Retina (tissue), 1 donor: ENCODE measurements at regions not wholly inside any gene's neighbourhood (a gene's known extent, or its start where the extent isn't known, plus 50 kb on each side); places are given as distances from the start of the nearest gene placed in this dataset.
"Not testable (repeated sequence)": the region's sequence is repeated elsewhere in the genome, so short reads cannot be mapped to it uniquely, and the experiment has no call there.

Source experiments
- DNase-seq: peaks from one replicate; pipeline ENCODE4 v3.0.0-alpha.2; 2016

DNA sequence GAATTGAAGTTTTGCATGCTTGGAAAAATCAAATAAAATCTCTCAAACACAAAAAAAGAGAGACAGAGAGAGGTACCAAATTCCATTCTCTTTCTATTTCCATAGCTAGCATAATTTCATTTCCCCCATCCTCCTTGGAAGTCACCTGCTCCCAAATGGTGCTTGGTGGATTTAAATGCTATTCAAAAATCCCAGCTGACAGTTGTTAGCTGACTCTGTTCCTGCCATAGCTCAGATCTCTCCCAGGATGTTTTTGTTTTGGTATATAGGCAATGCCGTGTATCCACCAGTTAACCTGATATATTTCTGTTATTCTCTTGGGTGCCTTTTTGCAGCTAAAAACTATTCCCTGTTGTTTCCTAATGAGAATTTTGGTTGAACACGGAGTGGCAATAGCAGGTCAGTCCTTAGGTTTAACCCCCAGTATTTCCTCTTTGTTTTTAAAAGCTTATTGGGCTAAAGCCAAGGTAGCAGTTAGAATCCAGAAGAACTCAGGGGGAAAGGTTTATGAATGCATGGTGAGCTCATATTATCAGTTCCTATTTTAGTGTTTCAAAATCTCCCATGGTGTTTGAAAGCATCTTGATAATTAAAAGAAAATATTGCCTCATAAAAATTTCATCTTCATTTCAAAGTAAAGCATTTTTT lies 240.0 kb upstream of the GBE1 start:
- no peak for DNase-seq

- DNase-seq: no peak
Measured at GRCh38 chr3:82000773-82001172, 239.3 kb upstream of the GBE1 start.

DNA sequence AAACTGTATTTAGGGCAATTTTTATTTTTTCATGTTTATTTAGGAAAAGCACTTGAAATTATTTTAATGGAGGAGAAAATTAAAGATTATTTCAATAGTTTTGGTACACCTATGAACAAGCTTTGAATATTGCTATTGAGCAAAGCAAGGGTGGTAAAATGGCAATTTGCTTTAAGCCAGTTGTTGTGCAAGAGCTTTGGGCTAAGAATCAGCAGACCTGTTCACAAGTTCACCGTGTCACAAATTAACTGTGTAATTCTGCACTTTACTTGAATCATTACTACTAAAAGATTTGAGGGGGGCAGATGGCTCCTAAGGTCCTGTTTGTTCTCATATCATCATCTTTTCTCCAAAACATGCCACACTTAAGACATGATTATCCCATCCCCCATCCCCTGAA lies 238.9 kb upstream of the GBE1 start:
- DNase-seq: no peak

GRCh38 chr3:81998907-81999306 lies 237.5 kb upstream of the GBE1 start:
- no peak for DNase-seq

DNA sequence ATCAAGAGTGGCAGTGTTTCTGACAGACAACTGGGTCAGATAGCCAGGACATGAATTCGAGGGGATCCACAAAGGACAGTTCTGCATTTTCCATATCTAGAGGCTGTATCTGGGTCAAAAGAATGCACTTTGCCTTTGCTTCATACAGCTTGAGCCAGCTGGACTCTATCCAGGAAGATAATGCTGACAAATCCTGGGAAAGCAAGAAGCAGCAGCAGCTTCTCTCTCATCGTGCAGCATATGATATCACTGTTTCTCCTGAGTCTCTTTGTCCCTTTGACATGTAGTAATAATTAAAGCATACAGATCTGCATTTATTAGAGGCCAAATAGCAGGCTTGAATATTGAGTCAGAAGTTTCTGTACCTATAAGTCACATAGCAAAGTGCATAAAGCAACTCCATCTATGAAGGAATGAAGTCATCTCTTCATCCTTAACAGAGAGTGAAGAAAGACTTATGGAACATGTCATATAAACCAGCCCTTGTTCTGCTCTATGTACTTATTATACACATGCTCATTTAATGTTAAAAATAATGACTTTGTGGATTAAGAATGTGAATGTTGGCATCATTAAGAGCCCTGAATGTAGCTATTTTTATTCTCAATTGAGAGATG lies 236.8 kb upstream of the GBE1 start:
- DNase-seq: no peak

DNA sequence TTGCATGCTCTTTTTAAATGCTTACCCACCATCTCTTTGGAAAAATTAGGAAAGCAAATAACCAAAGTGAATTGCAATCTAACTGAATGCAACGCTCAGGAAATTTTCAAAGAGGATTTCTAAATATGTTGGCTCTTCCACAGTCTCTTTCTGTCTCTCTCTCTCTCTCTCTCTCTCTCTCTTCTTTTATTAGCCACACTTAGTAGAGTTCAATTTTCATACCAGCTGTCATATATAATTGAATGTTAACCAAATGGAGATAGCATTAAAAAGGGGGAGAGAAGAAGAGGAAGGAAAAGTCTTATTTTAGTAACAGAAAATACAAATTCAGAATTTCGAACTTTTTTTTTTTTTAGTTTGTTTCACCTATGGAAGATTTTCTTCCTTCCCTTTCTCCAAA lies 235.9 kb upstream of the GBE1 start:
- no peak for DNase-seq

- no peak for DNase-seq
Measured at GRCh38 chr3:81995329-81995728, 233.9 kb upstream of the GBE1 start.

GRCh38 chr3:81989758-81990157 lies 228.3 kb upstream of the GBE1 start:
- DNase-seq: no peak

DNA sequence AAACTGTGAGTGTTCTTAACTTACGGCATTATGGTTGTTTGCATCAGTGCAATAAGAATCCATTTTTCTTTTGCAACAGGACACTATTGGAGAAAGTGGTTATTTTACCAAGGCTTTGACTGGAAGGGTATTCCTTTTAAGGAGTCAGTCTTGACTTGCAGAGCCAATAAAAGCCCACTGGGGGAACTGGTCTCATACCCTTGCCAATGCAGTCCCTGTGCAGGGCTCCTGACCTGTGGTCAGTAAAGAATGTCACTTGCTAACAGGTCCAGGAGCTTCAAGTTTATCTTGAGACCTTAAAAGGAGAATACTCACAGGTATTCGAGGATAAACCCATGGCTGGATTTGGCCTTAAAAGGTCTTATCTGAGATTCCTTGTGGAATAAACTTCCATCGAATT lies 227.8 kb upstream of the GBE1 start:
- no peak for DNase-seq

DNA sequence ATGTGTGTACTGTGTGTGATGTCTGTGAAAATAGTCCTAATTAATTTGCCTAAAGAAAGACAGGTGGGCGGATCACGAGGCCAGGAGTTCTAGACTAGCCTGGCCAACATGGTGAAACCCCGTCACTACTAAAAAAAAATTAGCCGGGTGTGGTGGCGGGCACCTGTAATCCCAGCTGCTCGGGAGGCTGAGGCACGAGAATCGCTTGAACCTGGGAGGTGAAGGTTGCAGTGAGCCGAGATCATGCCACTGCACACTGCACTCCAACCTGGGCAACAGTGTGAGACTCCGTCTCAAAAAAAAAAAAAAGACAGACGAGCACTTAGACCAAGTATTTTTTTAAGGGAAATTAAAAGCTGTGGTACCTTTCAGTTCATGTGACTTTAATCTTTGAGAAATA lies 226.0 kb upstream of the GBE1 start:
- not testable (repeated sequence) for DNase-seq

DNA sequence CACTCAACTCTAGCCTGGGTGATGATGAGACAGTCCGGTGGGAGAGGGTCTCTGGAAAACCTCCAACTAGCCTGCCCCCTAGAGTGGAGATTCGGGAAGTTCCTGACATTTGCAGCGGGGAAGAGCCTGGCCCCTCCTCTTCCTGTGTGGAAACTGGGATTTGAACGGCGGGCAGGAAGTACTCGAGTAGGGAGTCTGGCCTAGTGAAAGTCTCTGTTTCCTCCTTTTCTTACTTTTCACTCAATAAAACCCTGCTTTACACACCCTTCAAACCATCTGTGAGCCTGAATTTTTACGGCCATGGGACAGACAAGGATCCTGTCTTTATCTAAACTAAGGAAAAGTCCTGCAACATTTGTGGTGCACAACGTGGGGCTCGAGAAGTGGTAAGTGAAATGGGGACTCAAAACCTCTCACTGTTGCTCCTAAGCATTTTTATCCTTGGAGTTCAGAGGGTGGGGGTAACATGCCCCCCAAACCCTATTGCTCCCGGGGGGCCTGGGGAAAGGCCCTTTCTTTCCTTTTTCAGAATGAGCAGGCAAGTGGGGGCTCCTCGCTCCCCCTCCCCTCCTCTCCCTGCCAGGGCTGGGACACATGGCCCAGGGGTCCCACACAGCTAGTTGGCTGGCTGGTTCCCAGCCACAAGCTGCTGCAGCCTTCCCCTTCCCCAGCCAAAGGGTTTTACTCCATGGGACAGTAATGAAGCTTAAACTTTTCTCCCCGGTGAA lies 224.7 kb upstream of the GBE1 start:
- DNase-seq: no peak

DNA sequence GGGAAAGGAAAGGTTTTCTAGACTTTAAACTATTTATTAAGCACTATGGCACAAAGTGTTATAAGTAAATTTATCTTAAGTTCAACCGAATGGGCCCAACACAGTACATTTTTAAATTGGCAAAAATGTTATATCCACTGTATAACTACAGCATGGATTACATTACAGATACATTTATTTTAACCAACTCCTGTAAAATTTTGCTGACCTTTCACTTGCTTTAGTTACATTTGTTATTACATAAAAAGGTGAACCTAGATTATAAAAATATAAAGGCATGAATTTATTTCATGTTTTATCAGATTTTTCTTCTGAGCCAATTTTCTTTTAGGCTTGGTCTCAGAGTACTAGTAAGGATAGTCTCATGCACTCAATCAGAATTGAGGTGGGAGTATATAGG lies 221.9 kb upstream of the GBE1 start:
- DNase-seq: no peak

- peak; percentile 20 for DNase-seq
Measured at GRCh38 chr3:81980596-81981494, 219.4 kb upstream of the GBE1 start.

DNA sequence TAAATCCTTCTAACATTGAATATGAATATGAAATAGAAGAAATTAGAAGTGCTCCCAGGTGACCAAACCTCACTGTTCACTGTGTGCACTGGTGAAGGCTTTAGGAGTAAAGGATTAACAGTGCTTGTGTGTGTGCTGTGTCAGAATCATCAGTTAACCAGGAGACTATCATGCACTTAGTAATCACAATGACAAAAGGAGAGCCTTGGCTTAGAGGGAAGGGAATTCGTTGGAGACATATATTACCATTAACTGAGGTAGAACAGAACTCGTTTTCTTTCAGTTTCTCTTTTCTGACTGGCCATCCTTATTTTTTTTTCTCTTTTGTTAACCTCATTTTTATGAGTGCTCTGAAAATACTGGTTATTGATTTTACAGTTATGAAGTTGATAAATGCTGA lies 213.3 kb upstream of the GBE1 start:
- no peak for DNase-seq

- no peak for DNase-seq
Measured at GRCh38 chr3:81968658-81969057, 207.2 kb upstream of the GBE1 start.

DNA sequence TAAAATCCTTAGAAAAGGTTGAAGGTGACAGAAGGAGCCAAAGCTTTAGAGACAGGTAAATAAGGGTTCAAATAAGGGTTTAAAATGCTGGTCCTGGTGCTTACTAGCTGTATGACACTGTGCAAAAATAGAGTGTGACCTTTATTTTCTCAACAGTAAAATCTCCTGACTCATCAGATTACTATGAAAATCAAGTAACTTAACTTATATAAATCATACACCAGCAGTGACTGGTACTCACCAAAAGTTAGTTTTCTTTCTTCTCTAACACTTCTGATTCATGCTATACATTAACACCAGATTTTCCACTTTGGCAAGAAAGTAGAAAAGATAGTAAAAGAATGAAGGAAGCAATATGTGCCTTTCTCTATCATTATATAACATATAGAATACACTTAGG lies 205.9 kb upstream of the GBE1 start:
- no peak for DNase-seq

- no peak for DNase-seq
Measured at GRCh38 chr3:81965696-81966095, 204.3 kb upstream of the GBE1 start.

DNA sequence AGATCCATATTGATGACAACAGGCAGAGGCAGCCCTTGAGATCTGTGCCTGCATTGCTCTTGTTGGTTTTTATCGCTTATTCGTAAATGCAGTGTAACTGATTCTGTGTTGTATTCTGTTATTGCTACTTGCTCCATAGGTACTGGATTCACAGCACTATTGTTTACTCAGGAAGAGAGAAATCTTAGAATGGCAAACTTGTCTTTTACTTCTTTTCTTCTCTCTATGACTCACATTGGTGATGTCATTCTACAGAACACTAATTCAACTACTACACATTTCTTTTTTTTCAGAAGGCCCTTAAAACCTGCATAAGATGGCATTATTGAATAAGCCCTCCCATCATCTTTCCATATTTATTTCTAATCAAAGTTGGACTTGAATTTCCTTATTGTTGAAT lies 201.0 kb upstream of the GBE1 start:
- DNase-seq: no peak

GRCh38 chr3:81958972-81959640 lies 197.7 kb upstream of the GBE1 start:
- DNase-seq: no peak

DNA sequence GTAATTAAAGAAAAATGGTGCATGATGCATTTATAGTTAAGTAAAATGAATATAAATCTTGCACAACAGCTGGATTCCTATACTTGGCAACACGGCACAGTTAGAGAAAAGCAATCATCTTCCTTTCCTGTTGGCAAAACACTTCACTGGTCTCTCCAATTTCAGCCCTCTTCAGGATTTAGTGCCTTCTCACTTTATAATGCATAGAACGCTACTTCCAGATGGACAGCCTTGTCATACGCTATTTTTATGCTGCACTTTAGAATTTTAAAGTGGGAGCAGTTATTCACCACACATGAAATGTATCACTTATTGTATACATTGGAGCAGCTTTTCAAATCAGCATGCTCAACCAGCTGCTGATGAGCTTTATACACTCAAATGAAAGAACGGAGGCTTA lies 194.4 kb upstream of the GBE1 start:
- DNase-seq: no peak

DNA sequence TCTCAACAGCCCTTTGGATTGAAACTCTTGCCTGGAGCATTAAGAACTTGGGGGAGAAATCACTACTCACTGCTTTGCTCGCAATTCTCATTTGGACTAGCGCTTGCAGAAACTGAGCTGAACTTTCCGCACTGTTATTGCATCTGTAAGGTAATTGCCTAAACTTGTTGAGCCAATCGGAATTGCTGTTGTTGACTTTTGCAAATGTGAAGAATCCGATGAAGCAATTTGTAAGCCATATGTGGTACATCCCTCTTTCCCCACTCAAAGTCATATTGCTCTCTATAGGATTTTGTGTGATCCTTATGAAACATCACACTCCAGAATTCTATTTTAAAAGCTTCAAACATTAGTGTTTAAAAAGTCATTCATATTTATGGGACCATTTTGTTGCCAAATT lies 191.7 kb upstream of the GBE1 start:
- no peak for DNase-seq

GRCh38 chr3:81952141-81952540 lies 190.7 kb upstream of the GBE1 start:
- no peak for DNase-seq

GRCh38 chr3:81951636-81952035 lies 190.2 kb upstream of the GBE1 start:
- no peak for DNase-seq
